Stimulated activated CD4-positive, alpha-beta T cell treated with anti-CD3 and anti-CD28 coated beads, Interleukin-12 subunit alpha, Interleukin-12 subunit beta, amount 100 ng/mL, for 24 hours (primary cell): ENCODE measurements at regions not wholly inside any gene's neighbourhood (a gene's known extent, or its start where the extent isn't known, plus 50 kb on each side); places are given as distances from the start of the nearest gene placed in this dataset.
"Not testable (repeated sequence)": the region's sequence is repeated elsewhere in the genome, so short reads cannot be mapped to it uniquely, and the experiment has no call there.

Source experiments
- DNase-seq, 2 experiments: peaks; one replicate each; pipeline ENCODE4 v3.0.0-alpha.2; 2020; ENCODE audit warnings: low read depth in 2 of 2

- no peak for DNase-seq
Measured at GRCh38 chr11:70892889-70893288, 359.5 kb downstream of the SHANK2 start.

GRCh38 chr11:70894566-70895365, 357.6 kb downstream of the SHANK2 start:
- DNase-seq, result no peak

- DNase-seq, result no peak
Measured at GRCh38 chr11:70895366-70895670, 357.1 kb downstream of the SHANK2 start.

DNA sequence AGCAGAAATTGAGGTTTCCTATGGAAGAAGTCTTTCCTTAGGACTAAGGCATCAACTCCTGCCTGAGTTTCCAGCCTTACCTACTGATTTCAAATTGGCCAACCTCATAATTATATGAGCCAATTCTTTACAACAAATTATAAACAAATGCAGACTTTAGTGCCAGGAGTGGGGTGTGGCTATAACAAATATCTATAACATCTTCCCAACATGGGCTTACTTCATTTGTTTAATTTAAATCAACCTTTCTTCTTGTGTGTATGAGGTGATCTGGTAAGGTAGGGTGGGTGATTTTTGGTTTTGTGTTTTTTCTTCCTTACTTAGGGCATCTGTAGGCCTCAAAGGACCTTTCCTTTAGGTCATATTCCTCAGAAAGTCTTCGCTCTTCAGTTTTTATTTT, 354.9 kb downstream of the SHANK2 start:
- DNase-seq, result no peak

DNA sequence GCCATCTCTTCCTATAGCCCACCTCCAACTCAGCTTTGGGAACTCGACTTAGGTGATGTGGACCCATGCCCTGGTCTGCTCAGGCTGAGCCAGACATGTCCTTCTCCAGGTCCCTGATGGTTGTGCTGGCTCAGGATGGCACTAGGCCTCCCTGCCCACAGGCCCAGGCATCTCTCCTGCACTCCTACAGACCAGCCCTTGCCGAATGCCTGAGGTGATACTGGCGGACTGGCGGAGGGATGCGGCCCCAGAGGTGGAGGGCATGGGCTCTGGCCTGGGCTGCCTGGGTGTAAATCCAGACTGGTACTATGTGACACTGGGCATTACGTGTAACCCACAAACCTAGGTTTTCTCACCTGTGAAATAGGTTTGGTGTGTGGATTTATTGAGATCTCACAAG, 352.8 kb downstream of the SHANK2 start:
- DNase-seq, result no peak

GRCh38 chr11:70900540-70900939, 351.8 kb downstream of the SHANK2 start:
- no peak for DNase-seq

DNA sequence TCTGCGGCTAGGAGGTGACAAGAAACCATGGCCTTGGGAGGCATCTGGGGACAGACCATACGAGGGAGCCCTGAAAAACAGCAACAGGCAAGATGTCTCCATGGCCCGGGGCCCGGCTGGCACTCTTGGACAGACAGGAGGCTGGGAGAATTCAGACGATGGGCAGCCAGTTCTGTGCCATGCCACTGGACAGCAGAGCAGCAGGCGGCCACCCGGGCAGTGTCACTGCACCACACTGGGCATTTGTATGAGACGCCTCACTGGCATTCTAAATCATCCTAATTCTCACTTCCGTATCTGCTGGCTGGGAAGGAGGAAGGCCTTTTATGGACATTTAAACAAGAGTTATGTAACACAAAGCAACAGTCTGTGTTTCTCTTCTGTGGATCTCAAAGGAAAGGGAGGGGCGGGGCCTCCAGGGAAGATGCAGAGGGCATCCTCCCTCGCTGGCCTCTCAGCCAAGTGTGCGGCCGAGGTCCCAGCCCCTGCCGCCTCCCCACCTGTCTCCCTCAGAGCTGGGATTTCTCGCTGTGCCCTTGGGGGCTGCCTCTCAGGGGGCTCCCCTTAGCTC, 350.3 kb downstream of the SHANK2 start:
- DNase-seq, result no peak

- not testable (repeated sequence) for DNase-seq
Measured at GRCh38 chr11:70903229-70903628, 349.1 kb downstream of the SHANK2 start.

DNA sequence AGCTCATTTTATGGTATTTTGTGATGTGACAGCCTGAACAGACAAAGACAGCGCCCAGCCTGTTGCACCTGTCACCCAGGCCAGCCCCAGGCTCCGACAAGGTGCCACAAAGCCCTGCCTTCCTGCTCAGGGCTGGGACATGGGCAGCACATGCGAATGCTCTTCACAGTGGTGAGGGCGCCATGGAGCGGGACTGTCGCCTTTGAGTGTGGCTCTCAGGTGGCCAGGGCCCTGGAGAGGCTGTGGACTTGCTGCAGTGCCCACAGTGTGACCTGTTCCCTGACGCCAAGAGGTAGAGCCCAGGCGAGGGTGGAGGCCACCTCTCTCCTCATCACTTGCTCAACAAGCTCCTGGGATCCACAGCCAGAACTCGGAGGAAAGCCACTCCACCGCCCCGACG, 346.3 kb downstream of the SHANK2 start:
- no peak for DNase-seq

DNA sequence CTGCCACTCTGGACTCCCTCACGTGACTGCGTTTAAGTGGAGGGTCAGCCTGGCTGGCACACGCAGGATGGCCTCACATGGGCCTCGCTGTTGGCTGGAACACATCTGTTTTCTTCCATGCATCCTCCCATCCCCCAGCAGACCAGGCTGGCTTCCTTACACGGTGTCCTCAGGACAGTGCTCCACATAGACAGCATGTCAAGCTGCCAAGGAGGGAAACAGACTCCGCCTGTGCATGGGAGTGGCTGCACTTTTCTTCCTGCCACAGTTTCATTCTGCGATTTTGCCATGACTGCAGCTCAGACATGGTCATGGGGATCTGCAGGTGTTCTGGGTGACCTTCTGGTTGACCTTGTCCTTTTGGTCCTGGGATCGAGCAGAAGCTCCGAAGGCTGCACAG, 344.2 kb downstream of the SHANK2 start:
- no peak for DNase-seq

GRCh38 chr11:70910835-70911234, 341.5 kb downstream of the SHANK2 start:
- DNase-seq, result no peak

DNA sequence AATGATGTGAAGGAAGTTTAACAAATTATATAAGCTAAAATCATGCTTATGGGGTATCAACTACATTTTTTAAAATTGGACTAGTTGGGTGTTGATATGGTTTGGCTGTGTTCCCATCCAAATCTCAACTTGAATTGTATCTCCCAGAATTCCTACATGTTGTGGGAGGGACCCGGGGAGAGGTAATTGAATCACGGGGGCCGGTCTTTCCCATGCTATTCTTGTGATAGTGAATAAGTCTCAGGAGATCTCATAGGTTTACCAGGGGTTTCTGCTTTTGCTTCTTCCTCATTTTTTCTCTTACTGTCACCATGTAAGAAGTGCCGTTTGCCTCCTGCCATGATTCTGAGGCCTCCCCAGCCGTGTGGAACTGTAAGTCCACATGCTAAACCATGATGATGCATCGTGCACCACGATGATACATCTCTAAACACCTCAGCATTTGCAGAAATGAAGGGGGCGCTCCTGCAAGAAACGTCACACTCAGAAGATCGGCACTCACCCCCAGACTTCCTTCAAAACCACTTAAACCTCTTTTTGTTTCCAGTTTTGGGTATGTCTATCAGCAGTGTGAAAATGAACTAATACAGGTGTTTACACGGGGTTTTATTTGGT, 340.0 kb downstream of the SHANK2 start:
- no peak for DNase-seq

- no peak for DNase-seq
Measured at GRCh38 chr11:70913715-70914231, 338.6 kb downstream of the SHANK2 start.

- no peak for DNase-seq
Measured at GRCh38 chr11:70914496-70914895, 337.9 kb downstream of the SHANK2 start.

GRCh38 chr11:70915158-70915985, 337.0 kb downstream of the SHANK2 start:
- DNase-seq, result no peak

DNA sequence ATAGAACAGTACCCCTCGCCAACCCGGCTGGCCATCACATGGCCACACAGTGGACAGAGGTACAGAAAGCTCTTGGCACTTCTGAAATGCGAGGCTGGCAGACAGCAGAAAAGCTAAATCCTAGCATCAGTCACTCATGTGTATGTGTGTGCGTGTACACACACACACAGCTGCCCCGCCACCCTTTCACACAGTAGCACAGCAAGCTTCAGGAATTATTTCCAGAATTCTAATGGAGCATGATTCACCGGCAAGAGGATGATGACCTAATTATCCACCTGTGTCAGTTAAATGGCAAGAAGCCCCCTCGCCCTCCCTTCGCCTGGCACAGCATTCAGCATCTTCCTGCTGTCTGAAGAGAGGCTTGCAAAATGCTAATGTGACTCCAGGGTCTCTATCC, 336.0 kb downstream of the SHANK2 start:
- no peak for DNase-seq

GRCh38 chr11:70918242-70918641, 334.1 kb downstream of the SHANK2 start:
- no peak for DNase-seq

DNA sequence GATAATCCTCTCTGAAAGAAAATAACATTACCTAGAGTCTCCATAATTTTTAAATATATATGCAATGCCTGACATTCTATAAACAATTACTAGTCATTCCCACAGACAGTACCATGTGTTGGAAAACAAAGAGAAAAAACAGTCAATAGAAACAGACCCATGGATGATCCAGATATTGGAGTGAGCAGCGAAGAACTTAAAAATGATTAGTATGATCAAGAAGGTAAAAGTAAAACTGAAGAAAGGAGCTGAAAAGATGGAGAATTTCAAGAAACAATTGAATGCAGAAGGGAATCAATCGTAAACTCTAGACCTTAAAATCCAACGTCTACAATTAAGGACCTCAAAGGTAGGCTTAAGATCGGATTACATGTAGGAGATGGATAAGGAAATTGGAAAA, 330.6 kb downstream of the SHANK2 start:
- no peak for DNase-seq

GRCh38 chr11:70924108-70924507, 328.3 kb downstream of the SHANK2 start:
- DNase-seq, result no peak

DNA sequence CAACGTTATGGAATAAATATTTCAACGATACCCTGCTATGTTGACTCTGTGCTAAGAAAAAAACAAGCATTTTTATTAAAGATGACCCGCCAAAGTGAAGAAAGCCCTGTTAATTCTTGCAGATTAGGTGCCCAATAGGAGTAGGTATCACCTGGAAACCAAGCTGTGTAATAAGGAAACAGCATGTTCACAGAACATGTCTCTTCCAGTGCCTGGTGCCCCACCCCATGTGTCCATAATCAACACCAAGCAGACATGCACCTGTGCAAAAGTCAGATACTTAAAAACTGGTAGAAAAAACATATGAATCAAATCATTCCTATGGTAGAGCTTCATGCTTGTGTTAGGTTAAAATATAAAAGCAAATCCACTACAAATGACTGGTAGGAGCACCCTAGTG, 327.1 kb downstream of the SHANK2 start:
- no peak for DNase-seq

- DNase-seq, result no peak
Measured at GRCh38 chr11:70926543-70927201, 325.7 kb downstream of the SHANK2 start.
